Fibroblast of lung (primary cell): ENCODE measurements at regions not wholly inside any gene's neighbourhood (a gene's known extent, or its start where the extent isn't known, plus 50 kb on each side); places are given as distances from the start of the nearest gene placed in this dataset.

ENCODE experiments used
- CTCF ChIP-seq, 2 donors: IDR thresholded peaks in 1 of 2; conservative IDR thresholded peaks in 1 of 2; 1 replicate in 1 of 2; 2 replicates in 1 of 2; pipeline ENCODE4 v1.5.1; 2011 to 2012; ENCODE audit warnings: low read length in 2 of 2, control low read depth in 1 of 2, inconsistent platforms in 1 of 2, low read depth in 1 of 2, mild to moderate bottlenecking in 1 of 2
- EZH2 ChIP-seq: IDR thresholded peaks from 2 replicates; pipeline ENCODE4 v1.5.1; 2012; ENCODE audit warnings: low read length, control low read depth, mild to moderate bottlenecking; ENCODE audit errors: missing control alignments

GRCh38 chr5:104913841-104914281 lies 1351.3 kb upstream of the NUDT12 start:
- TF ChIP-seq CTCF (conservative IDR thresholded peaks at IDR 0.05 in 1 of 2, IDR thresholded peaks at IDR 0.05 in 1 of 2; ENCODE audit: low read depth in 1 of 2, low read length in 2 of 2) (no peak), EZH2 (no peak)
